ENCODE measurements at regions not wholly inside any gene's neighbourhood (a gene's known extent, or its start where the extent isn't known, plus 50 kb on each side); places are given as distances from the start of the nearest gene placed in this dataset.

- Histone ChIP-seq H3K27ac (ENCODE audit: low read depth, low read length) (no peak overlapping the region), H3K4me2 (ENCODE audit: low read length) (no peak overlapping the region), H3F3A (ENCODE audit: control insufficient read depth, insufficient read depth) (no peaks in the 10 kb centered on the region), H3K4me3 (ENCODE audit: low read length) (no peak overlapping the region), H3K79me2 (ENCODE audit: control insufficient read depth, low read length) (no peaks in the 10 kb centered on the region), H3K27me3 (ENCODE audit: control insufficient read depth, low read length) (no peaks in the 10 kb centered on the region), H3K36me3 (ENCODE audit: control insufficient read depth, low read length) (no peaks in the 10 kb centered on the region), H4K20me1 (ENCODE audit: control insufficient read depth, insufficient read depth, low read depth, low read length) (no peaks in the 10 kb centered on the region), H3K9me3 (ENCODE audit: control insufficient read depth, insufficient read depth, low read length) (no peaks in the 10 kb centered on the region), H3K4me1 (ENCODE audit: control insufficient read depth, low read length) (no peaks in the 10 kb centered on the region), H3K9me2 (replicated peaks; ENCODE audit: control insufficient read depth, low read length) (no peaks in the 10 kb centered on the region)
- TF ChIP-seq EZH2phosphoT487 (IDR thresholded peaks at IDR 0.05; ENCODE audit: borderline replicate concordance, low read length) (no peak), CTCF (IDR thresholded peaks at IDR 0.05; ENCODE audit: low read depth, low read length, poor library complexity, severe bottlenecking) (no peak)
Measured at GRCh38 chr1:194374649-194375048, 1188.2 kb upstream of the B3GALT2 start.

DNA sequence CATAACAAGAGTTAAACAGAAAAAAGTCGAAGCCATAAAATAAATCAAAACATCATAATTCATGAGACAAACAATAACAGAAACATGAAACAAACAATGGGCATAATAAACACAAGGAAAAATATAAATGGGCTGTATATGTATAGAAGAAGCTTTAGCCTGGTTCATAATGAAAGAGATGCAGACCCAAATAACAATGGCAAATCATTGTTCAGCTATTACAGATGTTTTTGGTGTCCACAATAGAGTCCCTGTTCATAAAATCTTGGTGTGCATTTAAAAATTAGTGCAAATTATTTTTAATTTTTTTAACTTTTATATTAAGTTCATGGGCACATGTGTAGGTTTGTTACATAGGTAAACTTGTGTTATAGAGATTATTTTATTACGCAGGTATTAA, 1185.9 kb upstream of the B3GALT2 start:
- Histone ChIP-seq H3K4me1 (ENCODE audit: control insufficient read depth, low read length) (no peaks in the 10 kb centered on the region), H4K20me1 (ENCODE audit: control insufficient read depth, insufficient read depth, low read depth, low read length) (no peaks in the 10 kb centered on the region), H3K27me3 (ENCODE audit: control insufficient read depth, low read length) (no peaks in the 10 kb centered on the region), H3K9me3 (ENCODE audit: control insufficient read depth, insufficient read depth, low read length) (no peaks in the 10 kb centered on the region), H3K27ac (ENCODE audit: low read depth, low read length) (no peak overlapping the region), H3K4me3 (ENCODE audit: low read length) (no peak overlapping the region), H3K9me2 (replicated peaks; ENCODE audit: control insufficient read depth, low read length) (no peaks in the 10 kb centered on the region), H3K79me2 (ENCODE audit: control insufficient read depth, low read length) (no peaks in the 10 kb centered on the region), H3K4me2 (ENCODE audit: low read length) (no peak overlapping the region), H3F3A (ENCODE audit: control insufficient read depth, insufficient read depth) (no peaks in the 10 kb centered on the region), H3K36me3 (ENCODE audit: control insufficient read depth, low read length) (no peaks in the 10 kb centered on the region)
- TF ChIP-seq EZH2phosphoT487 (IDR thresholded peaks at IDR 0.05; ENCODE audit: borderline replicate concordance, low read length) (no peak), CTCF (IDR thresholded peaks at IDR 0.05; ENCODE audit: low read depth, low read length, poor library complexity, severe bottlenecking) (no peak)

DNA sequence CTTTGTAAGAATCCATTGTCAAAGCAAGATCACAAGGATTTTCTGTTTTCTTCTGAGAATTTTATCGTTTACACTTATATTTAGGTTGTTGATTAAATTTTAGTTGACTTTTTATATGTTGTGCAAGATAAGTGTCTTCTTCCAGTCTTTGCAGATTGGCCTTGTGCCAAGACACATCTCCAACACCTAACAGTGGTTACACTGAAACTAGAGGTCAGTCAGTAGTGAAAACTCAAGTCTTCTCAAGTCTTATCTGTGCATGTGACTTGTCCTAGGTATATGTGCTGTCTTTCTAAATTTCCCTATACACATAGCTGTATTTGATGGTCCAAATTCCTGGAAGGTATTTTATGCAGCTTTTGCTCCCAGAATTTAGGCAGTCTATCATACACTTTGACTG, 1183.2 kb upstream of the B3GALT2 start:
- Histone ChIP-seq H3K4me1 (ENCODE audit: control insufficient read depth, low read length) (no peaks in the 10 kb centered on the region), H3K27ac (ENCODE audit: low read depth, low read length) (no peak overlapping the region), H3F3A (ENCODE audit: control insufficient read depth, insufficient read depth) (no peaks in the 10 kb centered on the region), H3K4me3 (ENCODE audit: low read length) (no peak overlapping the region), H3K79me2 (ENCODE audit: control insufficient read depth, low read length) (no peaks in the 10 kb centered on the region), H3K4me2 (ENCODE audit: low read length) (no peak overlapping the region), H3K9me2 (replicated peaks; ENCODE audit: control insufficient read depth, low read length) (no peaks in the 10 kb centered on the region), H3K36me3 (ENCODE audit: control insufficient read depth, low read length) (no peaks in the 10 kb centered on the region), H4K20me1 (ENCODE audit: control insufficient read depth, insufficient read depth, low read depth, low read length) (no peaks in the 10 kb centered on the region), H3K9me3 (ENCODE audit: control insufficient read depth, insufficient read depth, low read length) (no peaks in the 10 kb centered on the region), H3K27me3 (ENCODE audit: control insufficient read depth, low read length) (no peaks in the 10 kb centered on the region)
- TF ChIP-seq EZH2phosphoT487 (IDR thresholded peaks at IDR 0.05; ENCODE audit: borderline replicate concordance, low read length), result no peak
- TF ChIP-seq CTCF (IDR thresholded peaks at IDR 0.05; ENCODE audit: low read depth, low read length, poor library complexity, severe bottlenecking), result no peak

DNA sequence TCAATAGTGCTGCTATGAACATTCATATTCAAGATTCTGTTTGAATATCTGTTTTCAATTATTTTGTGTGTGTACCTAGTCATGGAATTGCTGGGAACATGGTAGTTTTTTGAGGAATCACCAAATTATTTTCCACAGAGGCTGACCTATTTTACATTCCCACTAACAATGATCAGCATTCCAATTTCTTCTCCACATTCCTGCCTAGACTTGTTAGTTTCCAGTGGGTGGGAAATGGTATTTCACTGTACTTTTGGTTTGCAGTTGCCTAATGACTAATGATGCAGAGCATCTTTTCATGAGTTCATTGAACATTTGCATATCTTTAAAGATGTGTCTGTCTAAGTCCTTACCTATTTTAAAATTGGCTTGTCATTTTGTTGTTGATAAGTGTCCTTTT, 1182.6 kb upstream of the B3GALT2 start:
- Histone ChIP-seq H3K4me3 (ENCODE audit: low read length) (no peak overlapping the region), H3K4me1 (ENCODE audit: control insufficient read depth, low read length) (no peaks in the 10 kb centered on the region), H3K79me2 (ENCODE audit: control insufficient read depth, low read length) (no peaks in the 10 kb centered on the region), H3K9me3 (ENCODE audit: control insufficient read depth, insufficient read depth, low read length) (no peaks in the 10 kb centered on the region), H3K27ac (ENCODE audit: low read depth, low read length) (no peak overlapping the region), H3K36me3 (ENCODE audit: control insufficient read depth, low read length) (no peaks in the 10 kb centered on the region), H3K9me2 (replicated peaks; ENCODE audit: control insufficient read depth, low read length) (no peaks in the 10 kb centered on the region), H3K4me2 (ENCODE audit: low read length) (no peak overlapping the region), H4K20me1 (ENCODE audit: control insufficient read depth, insufficient read depth, low read depth, low read length) (no peaks in the 10 kb centered on the region), H3F3A (ENCODE audit: control insufficient read depth, insufficient read depth) (no peaks in the 10 kb centered on the region), H3K27me3 (ENCODE audit: control insufficient read depth, low read length) (no peaks in the 10 kb centered on the region)
- TF ChIP-seq EZH2phosphoT487 (IDR thresholded peaks at IDR 0.05; ENCODE audit: borderline replicate concordance, low read length), result no peak
